OCI-M1 (cell line): ENCODE measurements at regions not wholly inside any gene's neighbourhood (a gene's known extent, or its start where the extent isn't known, plus 50 kb on each side); places are given as distances from the start of the nearest gene placed in this dataset.

Experiments used
- DNase-seq: peaks from one replicate; lab custom pipeline; 2025; lab: John Stamatoyannopoulos, UW

DNA sequence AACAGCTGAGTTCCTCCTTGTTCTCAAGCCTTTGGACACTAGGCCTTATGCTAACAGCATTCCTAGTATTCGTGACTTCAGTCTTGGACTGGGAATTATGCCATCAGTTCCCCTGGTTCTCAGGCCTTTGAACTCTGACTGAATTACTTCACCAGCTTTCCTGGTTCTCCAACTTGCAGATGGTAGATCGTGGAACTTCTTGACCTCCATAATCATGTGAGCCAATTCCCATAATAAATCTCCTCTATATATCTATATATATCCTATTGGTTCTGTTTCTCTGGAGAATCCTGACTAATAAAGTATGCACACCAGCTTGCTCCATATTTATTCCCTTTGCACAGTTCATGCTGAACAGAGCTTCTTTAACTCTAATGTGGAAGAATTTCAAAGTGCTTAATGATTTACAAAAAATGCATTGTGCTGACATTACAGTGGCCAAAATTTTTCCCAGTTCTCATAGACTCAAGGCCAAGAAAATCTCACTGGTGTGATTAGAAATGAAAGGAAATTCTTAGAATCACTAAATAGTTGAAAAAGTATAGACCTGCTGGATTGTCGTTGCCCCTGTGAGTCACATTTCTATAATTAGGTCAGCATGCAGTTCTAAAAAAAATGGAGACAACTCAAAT lies 462.9 kb upstream of the ADAMTS5 start:
- no peak for DNase-seq

- DNase-seq = no peak
These were observed 459.3 kb upstream of the ADAMTS5 start for GRCh38 chr21:27426196-27426595.

- DNase-seq = peak; percentile 61
These were observed 458.7 kb upstream of the ADAMTS5 start for GRCh38 chr21:27425574-27425973.

DNA sequence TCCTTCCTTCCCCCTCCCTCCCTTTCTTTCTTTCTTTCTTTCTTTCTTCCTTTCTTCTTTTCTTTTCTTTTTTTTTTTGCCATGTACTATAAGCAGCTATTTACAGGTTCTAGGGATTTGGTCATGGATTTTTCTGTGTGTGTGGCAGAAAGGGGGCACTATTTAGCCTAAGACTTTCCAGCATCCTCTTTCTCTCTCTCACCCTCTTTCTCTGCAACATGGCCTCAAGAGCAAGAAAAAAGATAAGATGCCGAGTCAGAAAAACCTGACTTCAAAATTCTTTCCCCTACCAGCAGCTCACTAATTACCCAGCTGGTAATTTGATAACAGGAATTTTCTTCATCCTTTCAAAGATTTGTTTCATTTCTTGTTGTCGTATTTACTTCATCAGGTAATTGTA lies 458.3 kb upstream of the ADAMTS5 start:
- peak; percentile 62 for DNase-seq

DNA sequence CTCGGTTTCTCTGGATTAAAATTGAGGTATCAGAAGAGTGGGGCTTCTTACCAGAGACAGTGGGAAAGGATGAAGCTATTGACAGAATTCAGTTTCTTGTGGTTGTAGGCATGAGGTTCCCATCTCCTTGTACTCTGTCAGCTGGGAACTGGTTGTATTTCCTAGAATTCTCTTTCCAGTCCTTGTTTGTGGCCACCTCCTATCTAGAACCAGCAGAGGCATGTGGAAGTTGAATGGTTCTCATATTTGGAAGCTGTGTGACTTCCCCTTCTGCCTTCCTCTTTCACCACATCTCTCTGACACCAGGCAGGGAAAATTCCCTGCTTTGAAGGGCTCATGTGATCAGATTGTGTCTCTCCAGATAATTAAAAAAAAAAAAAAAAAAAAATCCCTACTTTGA lies 457.7 kb upstream of the ADAMTS5 start:
- peak; percentile 72 for DNase-seq

DNA sequence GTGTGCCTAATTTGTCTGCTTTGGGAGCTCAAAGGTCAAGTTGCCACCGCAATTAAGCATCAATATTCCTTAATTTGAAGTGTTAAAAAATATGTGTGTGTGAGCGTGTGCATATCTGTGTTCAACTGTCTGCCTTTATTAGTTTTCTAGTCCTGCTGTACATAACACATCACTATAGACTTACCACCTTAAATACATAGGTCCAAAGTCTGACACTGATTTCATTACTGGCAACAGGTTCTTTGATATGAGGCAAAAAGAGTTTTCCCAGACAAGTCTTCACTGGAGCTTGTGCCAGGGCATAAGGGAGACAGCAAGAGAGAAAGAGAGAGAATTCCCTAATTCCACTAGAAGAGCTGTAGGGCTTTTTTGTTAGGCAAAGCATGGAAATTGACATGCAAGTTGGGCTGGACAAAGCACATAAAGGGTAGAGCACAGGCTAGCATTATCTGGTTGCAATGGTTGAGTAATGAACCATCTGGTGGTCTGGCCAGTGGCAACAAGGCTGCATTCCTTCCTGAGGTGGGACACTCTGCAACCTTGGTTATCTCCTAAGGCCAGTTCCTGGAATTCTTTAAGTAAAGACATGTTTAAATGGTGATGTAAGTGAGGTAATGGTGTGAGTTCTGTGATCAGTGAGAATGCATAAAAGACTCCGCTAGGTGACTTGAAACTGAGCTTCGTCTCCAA lies 457.2 kb upstream of the ADAMTS5 start:
- peak; percentile 28 for DNase-seq

DNA sequence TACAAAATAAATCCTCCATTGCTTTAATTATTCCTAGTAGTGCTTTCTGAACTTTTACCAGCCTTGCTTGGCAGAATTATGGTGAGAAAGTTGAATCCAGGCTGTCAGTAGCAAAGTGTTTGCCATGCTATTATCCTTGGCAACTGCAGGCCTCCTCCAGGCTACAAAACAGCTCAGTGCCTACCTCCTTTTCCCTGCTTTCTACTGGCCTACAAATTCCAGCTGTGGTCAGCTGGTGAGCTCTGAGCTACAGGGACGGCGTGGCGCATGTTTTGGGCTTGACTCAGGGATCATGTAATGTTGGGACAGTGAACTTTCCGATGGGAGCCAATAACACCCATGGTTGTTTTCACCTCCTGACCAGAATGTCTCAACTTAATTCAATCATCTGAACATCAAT lies 456.1 kb upstream of the ADAMTS5 start:
- no peak for DNase-seq

GRCh38 chr21:27422435-27422834 lies 455.5 kb upstream of the ADAMTS5 start:
- no peak for DNase-seq

DNA sequence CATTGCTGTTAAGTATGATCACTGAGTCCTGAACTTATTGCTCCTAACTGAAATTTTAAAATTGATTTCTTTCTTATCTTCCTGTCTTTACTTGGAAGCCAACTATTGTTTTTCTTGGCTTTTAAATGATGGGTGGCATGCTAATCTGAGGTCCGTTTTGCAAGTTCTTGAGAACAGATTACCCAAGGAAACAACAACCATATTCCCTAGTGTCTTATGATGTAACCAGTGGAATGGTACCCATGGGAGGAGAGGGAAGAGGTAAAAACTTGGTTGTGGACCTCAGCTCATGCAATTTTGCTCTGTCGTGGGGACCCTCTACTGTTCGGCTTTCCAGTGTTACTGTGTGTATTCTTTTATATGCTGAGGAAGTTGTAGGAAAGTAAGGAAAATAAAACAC lies 454.8 kb upstream of the ADAMTS5 start:
- no peak for DNase-seq

- no peak for DNase-seq
These were observed 452.3 kb upstream of the ADAMTS5 start for GRCh38 chr21:27419153-27419552.

DNA sequence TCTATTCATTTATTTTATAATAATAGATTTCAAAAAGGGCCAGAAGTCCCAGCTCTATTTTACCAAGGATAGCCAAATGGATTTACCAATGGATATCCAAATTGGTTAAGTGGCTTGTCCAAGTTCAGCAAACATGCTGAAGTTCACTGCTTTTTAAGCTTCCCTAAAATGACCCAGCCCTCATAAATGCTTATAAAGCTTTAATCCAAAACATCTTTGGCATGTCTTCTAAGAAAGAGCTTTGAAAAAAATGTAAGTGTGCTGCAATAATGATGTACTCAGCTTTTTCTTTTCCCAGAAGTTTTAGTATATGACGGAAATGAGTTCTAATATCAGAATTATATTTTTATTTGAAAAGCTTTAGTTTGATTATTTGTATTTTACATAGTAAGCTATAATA lies 451.5 kb upstream of the ADAMTS5 start:
- no peak for DNase-seq

DNA sequence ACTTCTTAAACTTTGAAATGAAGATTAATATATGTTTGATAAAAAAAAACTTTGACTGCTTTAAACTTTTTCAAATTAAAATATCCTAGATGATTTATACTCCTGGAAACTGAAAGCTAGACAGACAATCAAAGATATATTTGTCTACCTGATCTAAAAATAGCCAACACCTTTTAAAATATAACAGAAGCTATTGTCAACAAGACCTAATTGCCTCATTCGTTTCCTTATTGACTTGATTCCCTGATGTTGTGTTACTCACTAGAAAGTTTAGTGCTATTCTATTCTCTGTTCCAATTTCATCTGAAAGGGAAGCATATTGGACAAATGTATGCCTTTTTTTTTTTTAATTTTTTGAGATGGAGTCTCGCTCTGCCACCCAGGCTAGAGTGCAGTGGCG lies 445.6 kb upstream of the ADAMTS5 start:
- no peak for DNase-seq

GRCh38 chr21:27408826-27409225 lies 441.9 kb upstream of the ADAMTS5 start:
- no peak for DNase-seq

DNA sequence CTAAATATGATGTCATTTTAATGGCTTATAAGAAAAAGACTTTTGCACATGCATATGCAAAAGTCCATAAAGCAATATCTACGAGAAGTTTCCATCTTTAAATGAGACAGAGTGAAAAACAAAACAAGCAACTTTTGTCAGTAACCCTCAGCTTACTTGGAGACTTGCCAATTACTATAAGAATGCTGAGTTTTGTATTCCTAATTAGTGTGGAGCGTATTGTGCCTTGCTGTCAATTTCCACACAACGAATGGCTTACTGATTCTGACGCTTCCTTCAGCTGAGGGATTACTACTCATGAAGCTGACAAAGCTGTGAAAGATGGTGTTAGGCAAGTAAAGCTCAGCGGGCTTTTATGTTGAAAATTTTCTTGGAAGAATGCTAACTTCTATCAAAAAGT lies 440.4 kb upstream of the ADAMTS5 start:
- DNase-seq = no peak

- no peak for DNase-seq
These were observed 439.6 kb upstream of the ADAMTS5 start for GRCh38 chr21:27406300-27407009.

GRCh38 chr21:27403011-27403410 lies 436.1 kb upstream of the ADAMTS5 start:
- DNase-seq = no peak

GRCh38 chr21:27400045-27400444 lies 433.2 kb upstream of the ADAMTS5 start:
- DNase-seq = no peak

GRCh38 chr21:27397578-27397977 lies 430.7 kb upstream of the ADAMTS5 start:
- DNase-seq = no peak

- DNase-seq = no peak
These were observed 426.8 kb upstream of the ADAMTS5 start for GRCh38 chr21:27393726-27394125.

- no peak for DNase-seq
These were observed 425.1 kb upstream of the ADAMTS5 start for GRCh38 chr21:27391990-27392389.

- peak; percentile 27 for DNase-seq
These were observed 423.5 kb upstream of the ADAMTS5 start for GRCh38 chr21:27390384-27390783.

- DNase-seq = no peak
These were observed 421.9 kb upstream of the ADAMTS5 start for GRCh38 chr21:27388825-27389224.

DNA sequence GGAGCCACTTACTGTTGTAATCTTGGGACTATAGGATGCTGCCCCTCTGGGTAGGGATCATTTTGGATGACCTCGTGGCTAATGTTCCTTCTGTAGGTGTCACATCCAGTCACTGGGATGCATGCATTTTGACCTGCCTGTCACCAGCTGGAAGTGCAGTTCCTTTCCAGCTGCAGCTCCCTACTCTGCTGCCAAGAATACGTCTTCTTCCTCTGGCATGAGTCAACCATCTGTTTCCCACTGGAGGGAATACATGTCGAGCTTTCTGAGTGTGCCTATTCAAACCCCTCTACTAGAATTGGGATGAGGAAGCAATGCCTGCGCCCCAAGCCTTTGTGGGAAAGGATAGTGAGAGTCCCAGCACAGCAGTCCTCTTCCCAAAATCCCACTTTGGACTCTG lies 415.5 kb upstream of the ADAMTS5 start:
- DNase-seq = no peak
